ENCODE measurements at regions not wholly inside any gene's neighbourhood (a gene's known extent, or its start where the extent isn't known, plus 50 kb on each side); places are given as distances from the start of the nearest gene placed in this dataset.

GRCh38 chr3:25863011-25863415, 73.1 kb downstream of the OXSM start:
- Histone ChIP-seq H3K27me3 (ENCODE audit: control insufficient read depth, insufficient read depth, low read length, poor library complexity, severe bottlenecking) (no peaks in the 10 kb centered on the region), H3K27ac (ENCODE audit: insufficient read depth, low read depth, low read length, poor library complexity, severe bottlenecking) (no peak overlapping the region), H3K36me3 (ENCODE audit: control insufficient read depth, insufficient read depth, low read length) (no peaks in the 10 kb centered on the region), H3K4me1 (ENCODE audit: control insufficient read depth, insufficient read depth, low read length) (no peaks in the 10 kb centered on the region), H3K4me3 (ENCODE audit: insufficient read depth, low read depth, low read length) (no peak overlapping the region), H3K9me3 (ENCODE audit: control insufficient read depth, low read length) (no peaks in the 10 kb centered on the region)
- WGBS, 2 experiments = 90 to 97% methylated on average over 1 to 3 of the region's 3 CpGs

- H3K9me3 ChIP-seq (ENCODE audit: control insufficient read depth, low read length) = no peaks in the 10 kb centered on the region
- no peaks in the 10 kb centered on the region for H3K4me1 ChIP-seq (ENCODE audit: control insufficient read depth, insufficient read depth, low read length)
- no peaks in the 10 kb centered on the region for H3K27me3 ChIP-seq (ENCODE audit: control insufficient read depth, insufficient read depth, low read length, poor library complexity, severe bottlenecking)
- H3K36me3 ChIP-seq (ENCODE audit: control insufficient read depth, insufficient read depth, low read length) = no peaks in the 10 kb centered on the region
- 78 to 90% methylated on average over 1 to 3 of the region's 3 CpGs for WGBS, 2 experiments
- H3K27ac ChIP-seq (ENCODE audit: insufficient read depth, low read depth, low read length, poor library complexity, severe bottlenecking) = no peak overlapping the region
- H3K4me3 ChIP-seq (ENCODE audit: insufficient read depth, low read depth, low read length) = no peak overlapping the region
Observed at GRCh38 chr3:25863416-25863959, 73.6 kb downstream of the OXSM start.

- Histone ChIP-seq H3K27ac (ENCODE audit: insufficient read depth, low read depth, low read length, poor library complexity, severe bottlenecking) (no peak overlapping the region), H3K36me3 (ENCODE audit: control insufficient read depth, insufficient read depth, low read length) (no peaks in the 10 kb centered on the region), H3K4me1 (ENCODE audit: control insufficient read depth, insufficient read depth, low read length) (no peaks in the 10 kb centered on the region), H3K4me3 (ENCODE audit: insufficient read depth, low read depth, low read length) (no peak overlapping the region), H3K9me3 (ENCODE audit: control insufficient read depth, low read length) (no peaks in the 10 kb centered on the region), H3K27me3 (ENCODE audit: control insufficient read depth, insufficient read depth, low read length, poor library complexity, severe bottlenecking) (no peaks in the 10 kb centered on the region)
Observed at GRCh38 chr3:25870452-25870851, 80.6 kb downstream of the OXSM start.

GRCh38 chr3:25872200-25872877, 82.4 kb downstream of the OXSM start:
- WGBS, 2 experiments = 88 to 100% methylated on average over 2 to 3 of the region's 3 CpGs
- no peaks in the 10 kb centered on the region for H3K4me1 ChIP-seq (ENCODE audit: control insufficient read depth, insufficient read depth, low read length)
- no peaks in the 10 kb centered on the region for H3K36me3 ChIP-seq (ENCODE audit: control insufficient read depth, insufficient read depth, low read length)
- no peaks in the 10 kb centered on the region for H3K27me3 ChIP-seq (ENCODE audit: control insufficient read depth, insufficient read depth, low read length, poor library complexity, severe bottlenecking)
- no peaks in the 10 kb centered on the region for H3K9me3 ChIP-seq (ENCODE audit: control insufficient read depth, low read length)
- no peak overlapping the region for H3K4me3 ChIP-seq (ENCODE audit: insufficient read depth, low read depth, low read length)
- no peak overlapping the region for H3K27ac ChIP-seq (ENCODE audit: insufficient read depth, low read depth, low read length, poor library complexity, severe bottlenecking)

GRCh38 chr3:25883492-25883891, 93.6 kb downstream of the OXSM start:
- no peak overlapping the region for H3K4me3 ChIP-seq (ENCODE audit: insufficient read depth, low read depth, low read length)
- H3K27ac ChIP-seq (ENCODE audit: insufficient read depth, low read depth, low read length, poor library complexity, severe bottlenecking) = no peak overlapping the region
- no peaks in the 10 kb centered on the region for H3K9me3 ChIP-seq (ENCODE audit: control insufficient read depth, low read length)
- 80 to 91% methylated on average over 1 of the region's 1 CpG for WGBS, 2 experiments
- H3K4me1 ChIP-seq (ENCODE audit: control insufficient read depth, insufficient read depth, low read length) = no peaks in the 10 kb centered on the region
- no peaks in the 10 kb centered on the region for H3K27me3 ChIP-seq (ENCODE audit: control insufficient read depth, insufficient read depth, low read length, poor library complexity, severe bottlenecking)
- H3K36me3 ChIP-seq (ENCODE audit: control insufficient read depth, insufficient read depth, low read length) = no peaks in the 10 kb centered on the region

- WGBS, 2 experiments = 91 to 95% methylated on average over 2 of the region's 2 CpGs
- peaks cover 6% of the 10 kb centered on the region for H3K4me1 ChIP-seq (ENCODE audit: control insufficient read depth, insufficient read depth, low read length)
- no peak overlapping the region for H3K4me3 ChIP-seq (ENCODE audit: insufficient read depth, low read depth, low read length)
- H3K36me3 ChIP-seq (ENCODE audit: control insufficient read depth, insufficient read depth, low read length) = no peaks in the 10 kb centered on the region
- H3K9me3 ChIP-seq (ENCODE audit: control insufficient read depth, low read length) = no peaks in the 10 kb centered on the region
- H3K27ac ChIP-seq (ENCODE audit: insufficient read depth, low read depth, low read length, poor library complexity, severe bottlenecking) = no peak overlapping the region
- no peaks in the 10 kb centered on the region for H3K27me3 ChIP-seq (ENCODE audit: control insufficient read depth, insufficient read depth, low read length, poor library complexity, severe bottlenecking)
Observed at GRCh38 chr3:25884981-25885380, 95.1 kb downstream of the OXSM start.

- Histone ChIP-seq H3K9me3 (ENCODE audit: control insufficient read depth, low read length) (no peaks in the 10 kb centered on the region), H3K4me1 (ENCODE audit: control insufficient read depth, insufficient read depth, low read length) (peaks cover 6% of the 10 kb centered on the region), H3K36me3 (ENCODE audit: control insufficient read depth, insufficient read depth, low read length) (no peaks in the 10 kb centered on the region), H3K27me3 (ENCODE audit: control insufficient read depth, insufficient read depth, low read length, poor library complexity, severe bottlenecking) (no peaks in the 10 kb centered on the region), H3K4me3 (ENCODE audit: insufficient read depth, low read depth, low read length) (no peak overlapping the region), H3K27ac (ENCODE audit: insufficient read depth, low read depth, low read length, poor library complexity, severe bottlenecking) (no peak overlapping the region)
- WGBS, 2 experiments = 87 to 91% methylated on average over 5 of the region's 5 CpGs
Observed at GRCh38 chr3:25885544-25885943, 95.7 kb downstream of the OXSM start.

- Histone ChIP-seq H3K36me3 (ENCODE audit: control insufficient read depth, insufficient read depth, low read length) (no peaks in the 10 kb centered on the region), H3K9me3 (ENCODE audit: control insufficient read depth, low read length) (no peaks in the 10 kb centered on the region), H3K4me1 (ENCODE audit: control insufficient read depth, insufficient read depth, low read length) (peaks cover 6% of the 10 kb centered on the region), H3K27ac (ENCODE audit: insufficient read depth, low read depth, low read length, poor library complexity, severe bottlenecking) (no peak overlapping the region), H3K4me3 (ENCODE audit: insufficient read depth, low read depth, low read length) (no peak overlapping the region), H3K27me3 (ENCODE audit: control insufficient read depth, insufficient read depth, low read length, poor library complexity, severe bottlenecking) (no peaks in the 10 kb centered on the region)
- WGBS, 2 experiments = 93 to 94% methylated on average over 4 to 5 of the region's 5 CpGs
Observed at GRCh38 chr3:25887907-25888306, 98.0 kb downstream of the OXSM start.

GRCh38 chr3:25888892-25889524, 99.1 kb downstream of the OXSM start:
- Histone ChIP-seq H3K27me3 (ENCODE audit: control insufficient read depth, insufficient read depth, low read length, poor library complexity, severe bottlenecking) (no peaks in the 10 kb centered on the region), H3K27ac (ENCODE audit: insufficient read depth, low read depth, low read length, poor library complexity, severe bottlenecking) (no peak overlapping the region), H3K9me3 (ENCODE audit: control insufficient read depth, low read length) (no peaks in the 10 kb centered on the region), H3K4me1 (ENCODE audit: control insufficient read depth, insufficient read depth, low read length) (peaks cover 6% of the 10 kb centered on the region), H3K36me3 (ENCODE audit: control insufficient read depth, insufficient read depth, low read length) (no peaks in the 10 kb centered on the region), H3K4me3 (ENCODE audit: insufficient read depth, low read depth, low read length) (no peak overlapping the region)

- Histone ChIP-seq H3K4me3 (ENCODE audit: insufficient read depth, low read depth, low read length) (no peak overlapping the region), H3K9me3 (ENCODE audit: control insufficient read depth, low read length) (no peaks in the 10 kb centered on the region), H3K36me3 (ENCODE audit: control insufficient read depth, insufficient read depth, low read length) (no peaks in the 10 kb centered on the region), H3K27me3 (ENCODE audit: control insufficient read depth, insufficient read depth, low read length, poor library complexity, severe bottlenecking) (no peaks in the 10 kb centered on the region), H3K27ac (ENCODE audit: insufficient read depth, low read depth, low read length, poor library complexity, severe bottlenecking) (no peak overlapping the region), H3K4me1 (ENCODE audit: control insufficient read depth, insufficient read depth, low read length) (peaks cover 6% of the 10 kb centered on the region)
- 83 to 86% methylated on average over 2 of the region's 2 CpGs for WGBS, 2 experiments
Observed at GRCh38 chr3:25889525-25889917, 99.6 kb downstream of the OXSM start.

Measured in ectodermal cell (in vitro differentiated cells).